ENCODE measurements at regions not wholly inside any gene's neighbourhood (a gene's known extent, or its start where the extent isn't known, plus 50 kb on each side); places are given as distances from the start of the nearest gene placed in this dataset.

GRCh38 chr2:187943772-187944369, 347.8 kb upstream of the GULP1 start:
- H3K4me3 Mint-ChIP-seq, result no peak overlapping the region
- no peak overlapping the region for H3K27ac Mint-ChIP-seq
- H3K4me1 Mint-ChIP-seq (ENCODE audit: low read depth), result no peaks in the 10 kb centered on the region
- H3K9me3 Mint-ChIP-seq, result peaks cover 0 to 2% of the 10 kb centered on the region in 2 donors
- DNase-seq (no peak), ATAC-seq (replicated peaks in 1 of 2) (no peak)
- H3K36me3 Mint-ChIP-seq (ENCODE audit: insufficient read depth in 2 of 2), result no peaks in the 10 kb centered on the region
- no peaks in the 10 kb centered on the region for H3K27me3 Mint-ChIP-seq (ENCODE audit: low read depth)

GRCh38 chr2:187949859-187950258, 341.8 kb upstream of the GULP1 start:
- no peak overlapping the region for H3K4me3 Mint-ChIP-seq
- ATAC-seq (replicated peaks in 1 of 2), result no peak
- H3K4me1 Mint-ChIP-seq (ENCODE audit: low read depth), result no peaks in the 10 kb centered on the region

GRCh38 chr2:187951470-187952218, 340.0 kb upstream of the GULP1 start:
- DNase-seq (no peak), ATAC-seq (replicated peaks in 1 of 2) (no peak)
- Mint-ChIP-seq H3K9me3 (peaks cover 10 to 11% of the 10 kb centered on the region in 2 donors), H3K36me3 (ENCODE audit: insufficient read depth in 2 of 2) (peaks cover 6 to 8% of the 10 kb centered on the region in 2 donors), H3K4me1 (ENCODE audit: low read depth) (no peaks in the 10 kb centered on the region), H3K27me3 (ENCODE audit: low read depth) (no peaks in the 10 kb centered on the region), H3K27ac (no peak overlapping the region), H3K4me3 (no peak overlapping the region)

More at GRCh38 chr2:187949859-187950258, 341.8 kb upstream of the GULP1 start:
- Mint-ChIP-seq H3K36me3 (ENCODE audit: insufficient read depth in 2 of 2) (peaks cover 6 to 8% of the 10 kb centered on the region in 2 donors), H3K27me3 (ENCODE audit: low read depth) (no peaks in the 10 kb centered on the region), H3K27ac (no peak overlapping the region), H3K9me3 (peaks cover 10 to 11% of the 10 kb centered on the region in 2 donors)
- DNase-seq, result no peak

GRCh38 chr2:187956906-187957534, 334.7 kb upstream of the GULP1 start:
- Mint-ChIP-seq H3K4me3 (no peak overlapping the region), H3K36me3 (ENCODE audit: insufficient read depth in 2 of 2) (peaks cover 1% of the 10 kb centered on the region in 2 donors), H3K27me3 (ENCODE audit: low read depth) (no peaks in the 10 kb centered on the region), H3K27ac (no peak overlapping the region), H3K9me3 (peaks cover 1 to 3% of the 10 kb centered on the region in 2 donors), H3K4me1 (ENCODE audit: low read depth) (no peaks in the 10 kb centered on the region)
- ATAC-seq (replicated peaks in 1 of 2) (no peak), DNase-seq (no peak)

- ATAC-seq (replicated peaks in 1 of 2) (no peak), DNase-seq (no peak)
- H3K4me3 Mint-ChIP-seq, result no peak overlapping the region
- H3K27me3 Mint-ChIP-seq (ENCODE audit: low read depth), result no peaks in the 10 kb centered on the region
- no peaks in the 10 kb centered on the region for H3K4me1 Mint-ChIP-seq (ENCODE audit: low read depth)
- no peak overlapping the region for H3K27ac Mint-ChIP-seq
- H3K36me3 Mint-ChIP-seq (ENCODE audit: insufficient read depth in 2 of 2), result no peaks in the 10 kb centered on the region
- H3K9me3 Mint-ChIP-seq, result no peaks in the 10 kb centered on the region
Measured at GRCh38 chr2:187959821-187960220, 331.9 kb upstream of the GULP1 start.

GRCh38 chr2:187962538-187962937, 329.1 kb upstream of the GULP1 start:
- no peak overlapping the region for H3K27ac Mint-ChIP-seq
- DNase-seq (no peak), ATAC-seq (replicated peaks in 1 of 2) (no peak)
- H3K9me3 Mint-ChIP-seq, result no peaks in the 10 kb centered on the region
- H3K36me3 Mint-ChIP-seq (ENCODE audit: insufficient read depth in 2 of 2), result no peaks in the 10 kb centered on the region
- no peaks in the 10 kb centered on the region for H3K4me1 Mint-ChIP-seq (ENCODE audit: low read depth)
- no peak overlapping the region for H3K4me3 Mint-ChIP-seq
- H3K27me3 Mint-ChIP-seq (ENCODE audit: low read depth), result no peaks in the 10 kb centered on the region

- H3K36me3 Mint-ChIP-seq (ENCODE audit: insufficient read depth in 2 of 2), result no peaks in the 10 kb centered on the region
- no peak overlapping the region for H3K4me3 Mint-ChIP-seq
- no peak overlapping the region for H3K27ac Mint-ChIP-seq
- no peaks in the 10 kb centered on the region for H3K27me3 Mint-ChIP-seq (ENCODE audit: low read depth)
- H3K4me1 Mint-ChIP-seq (ENCODE audit: low read depth), result no peaks in the 10 kb centered on the region
- no peak for DNase-seq
- no peaks in the 10 kb centered on the region for H3K9me3 Mint-ChIP-seq
- no peak for ATAC-seq (replicated peaks in 1 of 2)
Measured at GRCh38 chr2:187964746-187965145, 326.9 kb upstream of the GULP1 start.

- Mint-ChIP-seq H3K27ac (no peak overlapping the region), H3K4me3 (no peak overlapping the region), H3K27me3 (ENCODE audit: low read depth) (no peaks in the 10 kb centered on the region), H3K4me1 (ENCODE audit: low read depth) (no peaks in the 10 kb centered on the region), H3K9me3 (peaks cover 0 to 2% of the 10 kb centered on the region in 2 donors), H3K36me3 (ENCODE audit: insufficient read depth in 2 of 2) (no peaks in the 10 kb centered on the region)
- DNase-seq (no peak), ATAC-seq (replicated peaks in 1 of 2) (no peak)
Measured at GRCh38 chr2:187966924-187967323, 324.8 kb upstream of the GULP1 start.

- peaks cover 0 to 2% of the 10 kb centered on the region in 2 donors for H3K9me3 Mint-ChIP-seq
- ATAC-seq (replicated peaks in 1 of 2) (no peak), DNase-seq (no peak)
- H3K36me3 Mint-ChIP-seq (ENCODE audit: insufficient read depth in 2 of 2), result no peaks in the 10 kb centered on the region
- no peaks in the 10 kb centered on the region for H3K27me3 Mint-ChIP-seq (ENCODE audit: low read depth)
- no peak overlapping the region for H3K27ac Mint-ChIP-seq
- H3K4me1 Mint-ChIP-seq (ENCODE audit: low read depth), result no peaks in the 10 kb centered on the region
- no peak overlapping the region for H3K4me3 Mint-ChIP-seq
Measured at GRCh38 chr2:187971893-187972292, 319.8 kb upstream of the GULP1 start.

- H3K36me3 Mint-ChIP-seq (ENCODE audit: insufficient read depth in 2 of 2), result no peaks in the 10 kb centered on the region
- H3K4me1 Mint-ChIP-seq (ENCODE audit: low read depth), result no peaks in the 10 kb centered on the region
- no peak overlapping the region for H3K27ac Mint-ChIP-seq
- DNase-seq (no peak), ATAC-seq (replicated peaks in 1 of 2) (no peak)
- H3K9me3 Mint-ChIP-seq, result no peaks in the 10 kb centered on the region
- H3K27me3 Mint-ChIP-seq (ENCODE audit: low read depth), result no peaks in the 10 kb centered on the region
- H3K4me3 Mint-ChIP-seq, result no peak overlapping the region
Measured at GRCh38 chr2:187976259-187976985, 315.3 kb upstream of the GULP1 start.

- H3K9me3 Mint-ChIP-seq, result no peaks in the 10 kb centered on the region
Measured at GRCh38 chr2:187976986-187977333, 314.7 kb upstream of the GULP1 start.

GRCh38 chr2:187978356-187978755, 313.3 kb upstream of the GULP1 start:
- Mint-ChIP-seq H3K27ac (no peak overlapping the region), H3K27me3 (ENCODE audit: low read depth) (no peaks in the 10 kb centered on the region), H3K9me3 (no peaks in the 10 kb centered on the region), H3K36me3 (ENCODE audit: insufficient read depth in 2 of 2) (no peaks in the 10 kb centered on the region), H3K4me3 (no peak overlapping the region), H3K4me1 (ENCODE audit: low read depth) (no peaks in the 10 kb centered on the region)
- ATAC-seq (replicated peaks in 1 of 2) (no peak), DNase-seq (no peak)

More at GRCh38 chr2:187976986-187977333, 314.7 kb upstream of the GULP1 start:
- H3K27ac Mint-ChIP-seq, result no peak overlapping the region
- no peaks in the 10 kb centered on the region for H3K4me1 Mint-ChIP-seq (ENCODE audit: low read depth)
- DNase-seq (no peak), ATAC-seq (replicated peaks in 1 of 2) (no peak)
- H3K27me3 Mint-ChIP-seq (ENCODE audit: low read depth), result no peaks in the 10 kb centered on the region
- H3K36me3 Mint-ChIP-seq (ENCODE audit: insufficient read depth in 2 of 2), result no peaks in the 10 kb centered on the region
- no peak overlapping the region for H3K4me3 Mint-ChIP-seq

GRCh38 chr2:187982668-187983067, 309.0 kb upstream of the GULP1 start:
- ATAC-seq (replicated peaks in 1 of 2), result no peak
- no peak for DNase-seq
- H3K4me1 Mint-ChIP-seq (ENCODE audit: low read depth), result no peaks in the 10 kb centered on the region
- H3K27ac Mint-ChIP-seq, result no peak overlapping the region
- H3K27me3 Mint-ChIP-seq (ENCODE audit: low read depth), result no peaks in the 10 kb centered on the region
- H3K9me3 Mint-ChIP-seq, result no peaks in the 10 kb centered on the region
- no peak overlapping the region for H3K4me3 Mint-ChIP-seq
- H3K36me3 Mint-ChIP-seq (ENCODE audit: insufficient read depth in 2 of 2), result no peaks in the 10 kb centered on the region
